Left kidney (tissue), 1 donor: ENCODE measurements at regions not wholly inside any gene's neighbourhood (a gene's known extent, or its start where the extent isn't known, plus 50 kb on each side); places are given as distances from the start of the nearest gene placed in this dataset.
A peak's percentile ranks its signal among the peaks of the same experiment; 100 is the strongest.

ENCODE experiments used
- DNase-seq: peaks from one replicate; pipeline ENCODE4 v3.0.0-alpha.2; 2013

DNA sequence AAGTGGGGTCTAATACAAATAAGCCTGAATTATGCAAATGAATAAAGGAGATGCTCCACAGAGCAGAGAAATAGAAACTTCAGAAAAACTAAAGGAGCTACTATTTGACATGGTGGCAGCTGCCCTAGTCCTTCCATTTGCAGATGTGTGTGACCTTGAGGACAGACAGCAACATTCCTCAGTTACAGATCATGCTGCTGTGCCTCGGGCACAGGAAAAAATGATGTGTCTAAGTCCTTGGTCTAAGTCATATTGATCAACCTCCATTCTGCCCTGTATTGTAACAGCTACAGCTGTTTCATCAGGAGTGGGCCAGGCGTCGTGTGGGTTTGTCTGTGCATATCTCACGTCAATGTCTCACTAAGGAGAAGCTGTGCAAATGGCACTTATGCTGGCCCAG lies 710.4 kb downstream of the TNS3 start:
- no peak for DNase-seq

- DNase-seq, result peak; percentile 26
These were observed 717.2 kb downstream of the TNS3 start for GRCh38 chr7:46864716-46865115.

DNA sequence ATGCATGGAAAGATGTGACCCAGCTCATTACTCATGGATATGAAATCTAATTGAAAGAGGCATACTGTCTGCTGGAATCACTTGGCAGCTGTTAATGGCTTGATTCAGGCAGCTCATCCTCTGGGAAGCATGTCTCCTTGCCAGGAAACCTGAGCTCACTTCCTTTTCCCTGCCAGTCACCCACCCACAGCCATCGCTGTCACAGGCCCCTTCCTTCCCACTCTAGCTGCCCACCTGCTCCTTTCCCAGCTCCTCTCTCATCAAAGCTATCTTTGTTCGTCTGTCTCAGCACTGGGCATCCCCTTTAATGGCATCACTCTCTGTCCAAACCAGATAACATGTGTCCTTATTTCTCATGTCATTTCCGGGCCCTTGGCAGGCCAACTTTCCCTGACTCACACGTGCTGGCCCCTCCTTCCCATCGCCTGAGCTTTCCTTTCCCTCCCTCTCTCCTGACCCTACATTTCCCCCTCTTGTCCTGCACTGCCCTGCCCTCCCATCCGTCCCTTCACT lies 721.9 kb downstream of the TNS3 start:
- DNase-seq, result no peak

DNA sequence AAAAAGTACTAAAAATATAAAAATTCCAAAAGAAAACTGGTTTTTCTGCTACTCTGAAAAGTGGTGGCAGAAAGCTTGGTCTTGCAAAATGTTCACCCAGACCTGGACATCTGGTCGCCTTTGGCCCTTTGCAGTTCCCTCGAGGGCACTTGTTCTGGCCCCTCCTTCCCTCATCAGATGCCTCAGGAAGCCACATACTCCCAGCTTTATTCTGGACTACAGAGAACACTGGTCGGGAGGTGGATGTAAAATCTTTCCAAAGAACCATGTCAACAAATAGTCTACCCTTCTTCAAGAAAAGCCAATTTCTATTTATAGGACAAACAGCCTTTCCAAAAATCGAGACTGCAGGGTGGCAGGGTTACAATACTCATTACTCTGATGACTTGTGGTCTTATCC lies 726.1 kb downstream of the TNS3 start:
- no peak for DNase-seq

DNA sequence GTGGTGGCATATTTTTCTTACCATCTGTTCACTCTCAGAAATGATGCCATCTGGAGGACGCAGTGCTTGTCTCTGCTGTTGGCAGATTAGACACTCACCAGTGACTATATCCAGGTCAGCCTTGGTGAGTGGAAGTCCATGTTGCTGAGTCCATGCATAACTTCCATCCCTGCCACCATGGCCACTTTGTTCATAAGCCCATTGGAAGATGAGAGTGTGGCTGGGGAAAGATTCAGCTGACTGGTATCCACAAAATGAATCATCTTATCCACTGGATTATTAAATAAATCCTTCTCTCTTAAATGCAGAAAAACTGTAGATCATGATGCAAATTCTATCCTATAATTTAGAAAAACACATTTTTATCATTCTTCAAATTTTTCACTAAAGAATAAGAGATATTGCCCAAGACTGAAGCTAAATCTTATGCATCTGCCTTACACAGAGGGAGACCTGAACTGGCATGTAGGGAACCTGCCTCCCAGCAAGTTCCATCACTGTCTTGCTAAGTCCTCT lies 726.9 kb downstream of the TNS3 start:
- DNase-seq, result no peak

- no peak for DNase-seq
These were observed 728.5 kb downstream of the TNS3 start for GRCh38 chr7:46853451-46853850.

DNA sequence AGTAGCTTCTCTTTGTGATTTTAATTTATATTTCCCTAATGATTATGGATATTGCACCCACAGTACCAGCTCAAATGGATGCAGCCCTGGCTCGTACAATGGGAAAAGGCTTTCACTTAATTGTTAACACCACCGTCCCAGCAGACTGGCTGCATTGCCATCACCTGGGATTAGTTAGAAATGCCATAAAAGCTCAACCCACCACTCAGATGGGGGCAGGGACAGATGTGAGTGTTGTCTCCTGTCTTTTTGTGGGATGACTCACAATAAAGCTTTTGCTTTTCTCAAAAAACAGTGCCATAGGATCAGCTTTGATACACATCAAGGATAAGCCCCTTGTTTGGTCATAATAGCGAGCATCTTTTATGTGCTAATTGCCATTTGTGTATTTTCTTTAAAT lies 729.1 kb downstream of the TNS3 start:
- DNase-seq, result no peak

DNA sequence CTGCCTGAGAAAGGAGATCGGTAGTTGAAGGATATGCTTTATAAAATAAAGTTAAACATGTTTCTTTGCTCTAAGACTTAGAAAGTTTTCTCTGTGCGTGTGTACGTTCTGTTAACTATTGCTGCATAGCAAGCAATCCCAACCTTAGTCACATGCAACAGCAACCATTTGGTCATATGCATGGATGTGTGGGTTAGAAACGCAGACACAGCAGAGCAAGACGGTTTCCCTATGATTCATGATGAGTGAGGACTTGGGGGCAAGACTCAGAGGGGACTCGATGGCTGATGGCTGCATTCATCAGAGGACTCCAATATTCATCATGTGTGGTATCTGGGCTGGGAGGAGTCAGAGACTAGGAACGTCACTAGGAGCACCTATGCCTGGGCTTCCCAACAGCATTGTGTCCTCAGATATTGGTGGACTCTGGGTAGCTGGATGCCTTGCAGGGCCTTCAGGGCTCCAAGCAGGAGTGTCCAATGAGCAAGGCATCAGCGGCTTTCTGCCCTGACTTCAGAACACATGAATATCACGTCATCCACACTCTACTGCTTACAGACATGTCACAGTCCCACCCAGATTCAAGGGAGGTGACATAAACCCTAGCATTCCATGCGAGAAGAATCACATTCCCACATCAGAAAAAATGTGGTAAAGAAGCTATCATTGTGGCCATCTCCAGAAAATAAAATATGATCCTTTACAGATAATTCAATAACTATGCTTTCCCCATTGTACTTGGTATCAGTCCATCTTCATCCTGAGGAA lies 731.2 kb downstream of the TNS3 start:
- no peak for DNase-seq

- no peak for DNase-seq
These were observed 733.0 kb downstream of the TNS3 start for GRCh38 chr7:46848944-46849343.

GRCh38 chr7:46848311-46848710 lies 733.6 kb downstream of the TNS3 start:
- no peak for DNase-seq

- no peak for DNase-seq
These were observed 734.8 kb downstream of the TNS3 start for GRCh38 chr7:46847126-46847525.

GRCh38 chr7:46844486-46844885 lies 737.4 kb downstream of the TNS3 start:
- DNase-seq, result no peak

GRCh38 chr7:46841248-46841647 lies 740.7 kb downstream of the TNS3 start:
- no peak for DNase-seq

- no peak for DNase-seq
These were observed 742.3 kb downstream of the TNS3 start for GRCh38 chr7:46839651-46840050.

DNA sequence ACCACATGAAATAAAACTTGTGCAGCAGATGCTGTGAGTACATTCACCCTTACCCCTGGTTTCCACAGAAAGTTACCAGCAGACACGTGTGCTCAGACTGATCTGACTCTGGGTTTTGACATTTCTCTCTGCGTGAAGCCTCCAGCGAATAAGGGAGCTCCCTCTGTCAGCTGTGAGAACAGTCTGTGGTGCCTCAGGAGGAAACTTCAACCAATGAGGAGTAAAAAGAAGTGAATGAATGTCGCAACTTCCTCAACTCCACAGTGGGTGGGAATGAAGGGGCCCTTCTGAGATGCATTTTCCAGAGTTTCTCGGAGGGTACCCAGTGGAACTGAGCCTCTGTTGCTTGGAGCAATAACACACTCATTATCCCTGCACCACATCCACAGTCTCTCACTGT lies 743.4 kb downstream of the TNS3 start:
- DNase-seq, result no peak

DNA sequence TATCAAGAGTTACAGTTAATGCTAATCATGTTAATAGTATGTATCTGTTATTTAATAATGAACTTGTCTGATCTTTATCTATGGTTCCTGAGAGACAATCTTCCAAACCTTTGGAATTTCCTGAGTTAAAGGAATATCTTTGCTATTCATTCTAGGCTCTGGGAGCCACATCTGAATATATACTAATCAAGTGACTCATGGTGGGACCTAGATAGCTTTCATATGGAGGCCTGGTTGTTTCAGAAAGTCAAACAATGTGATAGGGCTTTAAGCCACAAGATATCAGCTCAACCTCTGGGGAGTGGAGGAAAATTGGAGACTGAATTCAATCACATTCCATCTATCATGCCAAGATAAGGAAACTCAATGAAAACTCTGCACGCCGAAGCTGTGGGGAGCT lies 746.4 kb downstream of the TNS3 start:
- DNase-seq, result no peak

GRCh38 chr7:46834921-46835320 lies 747.0 kb downstream of the TNS3 start:
- no peak for DNase-seq

DNA sequence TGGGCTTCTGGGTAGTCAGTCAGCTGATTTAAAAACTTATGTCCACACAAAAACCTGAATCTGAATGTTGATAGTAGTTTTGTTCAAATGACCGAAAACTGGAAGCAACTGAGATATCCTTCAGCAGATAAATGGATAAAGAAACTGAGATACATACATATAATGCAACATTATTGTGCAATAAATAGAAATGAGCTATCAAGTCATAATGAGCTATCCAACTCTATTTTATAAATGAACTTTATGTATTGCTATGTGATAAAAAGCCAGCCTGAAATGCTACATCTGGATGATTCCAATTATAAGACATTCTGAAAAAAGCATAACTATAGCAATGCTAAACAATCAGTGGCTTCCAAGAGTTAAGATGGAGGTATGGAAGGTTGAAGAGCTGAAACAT lies 748.7 kb downstream of the TNS3 start:
- DNase-seq, result no peak

DNA sequence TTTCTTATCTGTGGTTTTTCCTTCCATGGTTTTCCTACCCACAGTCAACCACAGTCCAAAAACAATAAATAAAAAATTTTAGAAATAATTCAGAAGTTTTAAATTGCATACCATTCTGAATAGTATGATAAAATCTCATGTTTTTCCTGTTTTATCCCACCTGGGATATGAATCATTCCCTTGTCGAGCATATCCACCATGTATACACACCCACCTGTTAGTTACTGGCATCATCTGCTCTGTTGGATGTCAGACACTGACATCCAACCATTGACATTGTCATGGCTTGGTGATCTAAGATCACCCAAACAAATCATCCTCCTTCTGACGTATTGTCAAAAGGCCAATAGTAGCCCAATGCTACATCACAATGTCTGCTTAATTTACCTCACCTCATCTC lies 749.8 kb downstream of the TNS3 start:
- no peak for DNase-seq

DNA sequence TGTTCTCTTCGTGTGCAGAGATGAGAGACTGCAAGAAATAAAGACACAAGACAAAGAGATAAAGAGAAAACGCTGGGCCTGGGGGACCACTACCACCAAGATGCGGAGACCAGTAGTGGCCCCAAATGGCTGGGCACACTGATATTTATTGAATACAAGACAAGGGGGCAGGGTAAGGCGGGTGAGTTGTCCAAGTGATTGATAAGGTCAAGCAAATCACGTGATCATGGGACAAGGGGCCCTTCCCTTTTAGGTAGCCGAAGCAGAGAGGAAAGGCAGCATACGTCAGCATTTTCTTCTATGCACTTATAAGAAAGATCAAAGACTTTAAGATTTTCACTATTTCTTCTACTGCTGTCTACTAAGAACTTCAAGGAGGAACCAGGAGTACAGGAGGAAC lies 762.1 kb downstream of the TNS3 start:
- DNase-seq, result no peak

GRCh38 chr7:46814516-46815250 lies 767.2 kb downstream of the TNS3 start:
- no peak for DNase-seq

DNA sequence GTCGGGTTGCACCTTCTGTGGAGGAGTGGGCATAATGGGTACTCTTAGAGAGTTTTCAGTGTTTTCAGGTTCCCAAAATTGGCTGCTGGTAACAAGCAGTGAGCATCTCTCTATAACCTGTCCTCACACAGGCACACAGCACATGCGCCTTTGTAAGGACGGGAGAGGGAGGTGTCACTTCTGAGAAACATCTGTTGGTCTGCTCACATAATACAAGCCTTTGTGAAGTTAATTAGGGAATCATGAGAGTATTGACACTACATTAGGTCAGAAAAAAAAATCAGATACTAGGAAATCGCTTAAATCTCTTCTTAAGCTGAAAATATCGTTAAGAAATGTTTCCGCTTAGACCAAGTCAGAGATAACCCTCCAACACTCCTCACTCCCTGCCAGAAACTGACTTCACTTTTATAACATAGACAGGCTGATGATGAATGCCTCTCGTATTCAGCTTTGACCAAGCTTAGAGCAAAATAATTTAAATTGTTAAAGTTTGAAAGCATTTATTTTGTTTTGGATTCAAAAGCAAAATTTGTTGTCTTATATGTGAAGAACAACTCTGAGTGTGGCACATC lies 769.7 kb downstream of the TNS3 start:
- DNase-seq, result no peak

GRCh38 chr7:46811529-46811928 lies 770.4 kb downstream of the TNS3 start:
- DNase-seq, result no peak
